Activated T-helper 9 cell treated with anti-CD3 and anti-CD28 coated beads, Interleukin-2, amount 50 U/mL, for 16 hours (primary cell): ENCODE measurements at regions not wholly inside any gene's neighbourhood (a gene's known extent, or its start where the extent isn't known, plus 50 kb on each side); places are given as distances from the start of the nearest gene placed in this dataset.

Experiments
- DNase-seq: peaks from one replicate; pipeline ENCODE4 v3.0.0-alpha.2; 2020; ENCODE audit warnings: low read depth

DNA sequence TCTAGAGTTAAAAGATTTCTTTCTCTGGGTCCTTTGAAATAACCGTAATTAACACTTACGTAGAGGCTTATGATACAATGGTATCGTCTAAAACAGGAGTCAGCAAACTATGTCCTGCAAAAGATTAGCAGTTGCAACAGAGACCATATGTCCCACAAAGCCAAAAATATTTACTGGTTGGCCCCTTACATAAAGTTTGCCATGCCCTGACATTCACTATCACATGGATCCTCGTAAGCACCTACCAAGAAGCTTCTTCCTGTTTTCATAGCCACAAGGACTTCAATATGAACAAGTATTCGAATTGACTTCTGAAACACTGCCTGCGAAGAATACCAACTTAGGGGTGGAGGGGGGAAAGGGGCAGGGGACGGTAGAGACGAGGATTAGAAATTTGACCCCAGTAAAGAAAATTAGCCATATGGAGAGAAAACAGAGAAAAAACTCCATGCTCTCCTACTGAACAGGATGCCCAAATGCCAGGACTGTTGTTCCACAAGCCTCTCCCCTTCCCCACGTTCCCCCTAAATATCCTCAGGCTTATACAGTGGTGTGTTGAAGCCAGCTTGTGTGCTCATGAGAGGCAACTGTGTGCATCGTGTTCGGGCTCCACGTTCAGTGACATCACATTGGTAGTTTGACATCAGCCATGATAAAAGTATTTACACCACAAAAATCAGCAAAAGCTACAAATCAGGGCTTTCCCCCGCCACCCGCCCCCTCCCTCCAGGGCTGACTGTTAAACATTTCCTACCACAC, 144.1 kb upstream of the HES1 start:
- DNase-seq: no peak

GRCh38 chr3:193992425-193993037, 143.4 kb upstream of the HES1 start:
- no peak for DNase-seq

- DNase-seq: no peak
These were observed 139.7 kb upstream of the HES1 start for GRCh38 chr3:193996221-193996620.

GRCh38 chr3:193996641-193997089, 139.3 kb upstream of the HES1 start:
- no peak for DNase-seq

GRCh38 chr3:193997228-193998122, 138.5 kb upstream of the HES1 start:
- no peak for DNase-seq

DNA sequence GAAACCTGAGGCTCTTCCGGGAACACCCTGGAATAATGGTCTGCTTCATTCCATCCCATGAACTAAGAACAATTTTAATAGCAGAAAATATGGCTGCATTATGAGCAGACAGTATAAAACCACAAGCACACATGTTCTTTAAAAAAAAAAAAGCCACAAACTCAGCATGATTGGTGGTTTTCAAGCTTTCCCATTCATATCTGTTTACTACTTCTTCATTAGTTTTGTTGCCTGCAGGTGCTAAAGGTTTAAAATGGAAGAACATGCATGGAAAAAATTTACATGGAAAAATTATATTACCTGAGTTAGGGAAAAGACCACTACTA, 137.9 kb upstream of the HES1 start:
- no peak for DNase-seq

- no peak for DNase-seq
These were observed 137.2 kb upstream of the HES1 start for GRCh38 chr3:193998628-193999195.

DNA sequence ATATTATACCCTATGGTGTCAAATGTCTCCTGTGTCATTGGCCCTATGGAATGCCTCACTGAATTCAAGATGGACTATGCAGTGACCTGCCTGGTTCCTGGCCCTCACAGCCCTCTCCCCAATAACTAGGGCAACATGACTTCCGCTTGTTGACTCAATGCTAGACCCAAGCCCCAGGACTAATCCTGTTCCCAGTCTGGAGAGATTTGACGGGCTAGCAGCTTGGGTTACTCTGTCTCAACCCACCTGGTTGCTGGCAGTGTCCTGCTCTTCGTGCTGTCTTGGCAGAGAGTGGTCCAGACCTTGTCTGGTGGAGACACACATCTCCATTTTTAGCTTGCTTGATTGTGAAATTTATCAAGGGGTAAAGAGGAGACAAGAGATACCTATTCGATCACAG, 135.8 kb upstream of the HES1 start:
- no peak for DNase-seq

GRCh38 chr3:194000712-194001111, 135.2 kb upstream of the HES1 start:
- no peak for DNase-seq

GRCh38 chr3:194001728-194002459, 134.1 kb upstream of the HES1 start:
- no peak for DNase-seq

DNA sequence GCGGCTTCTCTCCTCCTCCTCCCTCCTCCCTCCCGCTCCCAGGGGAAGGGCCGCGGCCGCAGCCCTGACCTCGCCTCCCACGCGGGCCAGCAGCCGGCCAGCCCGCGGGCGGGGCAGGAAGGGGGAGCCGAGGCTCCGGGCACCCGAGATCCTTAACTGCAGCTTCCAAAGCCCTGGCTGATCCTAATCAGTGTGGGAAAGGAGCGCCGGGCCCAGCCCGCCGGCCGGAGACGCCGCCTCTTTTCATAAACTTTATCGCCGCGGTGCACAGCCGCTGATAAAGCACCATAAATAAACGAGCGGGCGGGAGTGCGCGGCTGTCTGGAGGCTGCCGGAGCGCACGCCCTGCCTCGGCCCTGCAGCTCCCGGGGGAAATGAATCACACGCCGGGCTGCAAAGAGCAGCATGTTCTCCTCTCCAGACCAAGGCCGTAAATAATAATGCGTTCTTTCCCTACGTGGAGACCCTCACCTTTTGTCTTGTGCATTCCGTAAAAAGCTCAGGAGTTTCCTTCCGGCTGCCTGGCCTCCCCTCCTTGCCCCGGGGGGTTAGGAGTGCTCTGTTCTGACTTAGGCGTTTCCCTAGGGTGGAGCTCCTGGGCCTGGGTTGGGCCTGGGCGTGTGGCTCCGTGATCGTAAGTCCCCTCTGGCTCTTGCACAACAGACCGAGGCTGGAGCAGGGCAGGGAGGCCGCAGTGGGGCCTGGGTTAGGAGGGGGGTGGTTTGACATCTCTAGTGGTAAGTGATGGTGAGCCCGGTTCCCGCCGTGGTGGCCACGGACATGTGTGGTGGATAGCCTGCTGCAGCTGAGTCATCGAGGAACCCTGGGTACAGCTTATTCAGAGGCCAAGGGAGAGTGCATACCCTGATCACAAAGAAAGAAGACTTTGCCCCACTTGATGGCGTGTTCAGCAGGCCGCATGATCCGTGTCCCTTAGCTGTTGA, 132.6 kb upstream of the HES1 start:
- no peak for DNase-seq

GRCh38 chr3:194005930-194006501, 129.9 kb upstream of the HES1 start:
- no peak for DNase-seq

DNA sequence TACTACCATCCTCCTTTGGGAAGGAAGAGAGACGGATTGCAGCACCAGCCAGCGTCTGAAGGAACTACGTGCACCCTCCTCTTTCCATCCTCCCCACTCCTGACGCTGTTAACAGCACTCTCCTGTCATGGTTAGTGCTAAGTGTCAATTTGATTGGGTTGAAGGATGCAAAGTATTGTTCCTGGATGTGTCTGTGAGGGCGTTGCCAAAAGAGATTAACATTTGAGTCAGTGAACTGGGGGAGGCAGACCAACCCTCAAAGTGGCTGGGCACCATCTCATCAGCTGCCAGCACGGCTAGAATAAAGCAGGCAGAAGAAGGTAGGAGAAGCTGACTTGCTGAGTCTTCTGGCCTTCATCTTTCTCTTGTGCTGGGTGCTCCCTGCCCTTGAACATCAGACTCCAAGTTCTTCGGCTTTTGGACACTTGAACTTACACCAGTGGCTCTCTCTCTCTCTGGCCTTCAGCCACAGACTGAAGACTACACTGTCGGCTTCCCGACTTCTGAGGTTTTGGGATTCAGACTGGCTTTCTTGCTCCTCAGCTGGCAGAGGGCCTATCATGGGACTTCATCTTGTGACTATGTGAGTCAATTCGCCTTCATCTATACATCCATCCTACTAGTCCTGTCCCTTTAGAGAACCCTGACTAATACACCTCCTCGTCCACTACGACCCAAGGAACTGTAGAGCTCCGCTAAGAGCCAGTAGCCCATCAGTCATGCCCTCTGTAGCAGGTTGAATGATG, 128.2 kb upstream of the HES1 start:
- no peak for DNase-seq

- DNase-seq: no peak
These were observed 126.9 kb upstream of the HES1 start for GRCh38 chr3:194009019-194009418.

- DNase-seq: no peak
These were observed 125.9 kb upstream of the HES1 start for GRCh38 chr3:194009892-194010533.

DNA sequence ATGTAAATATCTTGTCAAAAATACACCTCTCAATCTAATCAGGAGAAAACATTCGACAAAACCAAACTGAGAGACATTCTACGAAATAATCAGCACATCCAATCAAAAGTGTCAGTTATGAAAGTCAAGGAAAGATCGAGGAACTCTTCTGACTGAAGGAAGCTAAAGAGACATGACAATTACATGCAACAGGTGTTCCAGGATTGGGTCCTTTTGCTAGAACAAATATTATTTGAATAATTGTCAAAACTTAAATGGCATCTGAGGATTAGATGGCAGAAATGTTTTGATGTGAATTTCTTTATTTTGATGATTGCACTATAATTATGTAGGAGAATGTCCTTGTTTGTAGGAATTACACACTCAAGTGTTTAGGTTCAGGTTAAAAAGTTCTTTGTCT, 124.1 kb upstream of the HES1 start:
- no peak for DNase-seq

GRCh38 chr3:194013928-194014327, 122.0 kb upstream of the HES1 start:
- no peak for DNase-seq

DNA sequence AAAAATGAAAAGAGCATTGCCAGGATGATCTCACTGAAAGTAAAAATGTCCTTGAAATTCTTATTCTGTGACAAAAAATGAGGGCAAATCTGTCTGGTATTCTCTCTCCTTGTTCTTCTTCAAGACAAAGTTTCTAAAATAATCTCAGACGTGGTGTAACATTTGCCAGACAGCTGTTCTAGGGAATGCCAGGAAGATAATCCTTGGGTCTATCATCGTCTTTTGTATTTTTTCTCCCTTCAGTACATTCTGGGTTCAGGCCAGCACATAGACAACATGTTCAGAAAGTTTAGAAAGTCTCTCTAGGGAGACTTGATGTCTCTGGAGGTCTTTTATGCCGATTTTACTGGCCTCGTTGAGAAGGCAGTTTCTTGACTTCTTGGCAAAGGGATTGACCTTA, 121.2 kb upstream of the HES1 start:
- no peak for DNase-seq
